Muscle of leg (tissue), 3 donors: ENCODE measurements at regions not wholly inside any gene's neighbourhood (a gene's known extent, or its start where the extent isn't known, plus 50 kb on each side); places are given as distances from the start of the nearest gene placed in this dataset.
A peak's percentile ranks its signal among the peaks of the same experiment; 100 is the strongest.

Source experiments
- DNase-seq: peaks from one replicate; pipeline ENCODE4 v3.0.0; 2013
- H3K27ac ChIP-seq: one replicate; pipeline ENCODE4 v1.5.1; 2013; ENCODE audit warnings: mild to moderate bottlenecking, low read length, control low read depth
- H3K27me3 ChIP-seq: one replicate; pipeline ENCODE4 v1.6.1; 2013; ENCODE audit warnings: low read length; ENCODE audit not compliant: control insufficient read depth, insufficient read depth
- H3K36me3 ChIP-seq: one replicate; pipeline ENCODE4 v1.6.1; 2013; ENCODE audit warnings: low read length; ENCODE audit not compliant: control insufficient read depth, insufficient read depth
- H3K4me1 ChIP-seq: one replicate; pipeline ENCODE4 v1.6.1; 2013; ENCODE audit warnings: low read length; ENCODE audit not compliant: control insufficient read depth, insufficient read depth
- H3K4me3 ChIP-seq: one replicate; pipeline ENCODE4 v1.5.1; 2013; ENCODE audit warnings: low read length, control low read depth
- H3K9me3 ChIP-seq: replicated peaks from 2 replicates; pipeline ENCODE4 v1.6.1; 2013; ENCODE audit warnings: low read depth, low read length; ENCODE audit not compliant: control insufficient read depth
- WGBS: methylation state at CpG from one replicate; pipeline ENCODE4 v1.1.5; 2013; ENCODE audit warnings: missing lambda C conversion rate; ENCODE audit not compliant: insufficient coverage; 5-methylcytosine and 5-hydroxymethylcytosine counted together

- no peak overlapping the region for H3K4me3 ChIP-seq
- no peaks in the 10 kb centered on the region for H3K9me3 ChIP-seq
- H3K27me3 ChIP-seq: no peaks in the 10 kb centered on the region
- H3K36me3 ChIP-seq: no peaks in the 10 kb centered on the region
- no peak overlapping the region for H3K27ac ChIP-seq
- WGBS: 40% methylated on average over 1 of the region's 5 CpGs
- no peaks in the 10 kb centered on the region for H3K4me1 ChIP-seq
- DNase-seq: no peak
Measured at GRCh38 chr9:7977586-7977985, 178.0 kb upstream of the DMAC1 start.

DNA sequence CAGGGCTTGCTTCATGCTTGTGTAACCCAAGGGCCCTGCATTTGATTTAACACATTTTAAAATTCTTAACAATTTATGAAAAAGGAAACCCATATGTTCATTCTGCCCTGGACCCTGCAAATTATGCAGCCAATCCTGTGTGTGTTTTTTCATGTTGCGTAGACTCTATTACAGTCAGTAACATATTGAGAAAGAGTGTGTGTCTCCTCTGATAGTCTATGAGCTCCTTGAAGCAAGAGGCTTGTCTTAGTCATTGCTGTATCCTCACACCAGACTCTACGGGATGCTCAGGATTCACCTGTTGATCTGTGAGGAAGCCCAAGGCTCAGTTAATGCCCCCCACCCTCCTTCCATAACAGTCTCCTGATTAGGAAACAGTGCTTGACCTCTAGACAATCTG is 177.3 kb upstream of the DMAC1 start:
- DNase-seq: no peak
- H3K4me3 ChIP-seq: no peak overlapping the region
- H3K9me3 ChIP-seq: no peaks in the 10 kb centered on the region
- no CpG with 5 or more reads among the region's 2 CpGs for WGBS
- H3K36me3 ChIP-seq: no peaks in the 10 kb centered on the region
- no peaks in the 10 kb centered on the region for H3K4me1 ChIP-seq
- no peak overlapping the region for H3K27ac ChIP-seq
- H3K27me3 ChIP-seq: no peaks in the 10 kb centered on the region

DNA sequence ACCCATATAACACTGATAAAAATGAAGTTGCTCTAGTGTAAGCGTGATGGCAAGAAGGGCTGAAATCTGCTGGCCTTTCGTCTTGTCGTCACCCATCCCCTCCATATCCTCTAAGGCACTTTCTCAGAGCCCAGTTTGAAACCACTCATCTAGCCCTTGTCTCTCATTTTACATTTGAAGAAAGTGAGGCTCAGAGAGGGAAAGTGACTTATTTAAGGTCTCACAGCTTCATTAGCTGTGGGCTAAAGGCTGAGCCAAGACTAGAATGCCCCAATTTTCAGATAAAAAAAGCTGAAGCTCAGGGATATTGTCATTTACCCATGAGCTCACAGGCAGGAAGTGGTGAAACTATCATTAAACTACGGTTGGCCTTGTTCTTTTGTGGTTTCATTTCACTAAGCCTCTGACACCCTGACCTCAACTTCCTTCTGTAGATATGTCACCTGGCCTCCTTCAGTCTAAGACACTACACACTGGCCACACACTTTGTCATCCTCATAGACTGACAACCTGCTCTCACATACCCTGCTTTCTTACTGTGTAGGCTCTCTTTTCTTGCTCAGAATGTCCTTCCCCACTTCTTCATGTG is 176.7 kb upstream of the DMAC1 start:
- no peak overlapping the region for H3K27ac ChIP-seq
- no peak overlapping the region for H3K4me3 ChIP-seq
- WGBS: 67% methylated on average over 1 of the region's 4 CpGs
- no peaks in the 10 kb centered on the region for H3K4me1 ChIP-seq
- DNase-seq: peak; percentile 42
- H3K36me3 ChIP-seq: no peaks in the 10 kb centered on the region
- H3K9me3 ChIP-seq: no peaks in the 10 kb centered on the region
- H3K27me3 ChIP-seq: no peaks in the 10 kb centered on the region

DNA sequence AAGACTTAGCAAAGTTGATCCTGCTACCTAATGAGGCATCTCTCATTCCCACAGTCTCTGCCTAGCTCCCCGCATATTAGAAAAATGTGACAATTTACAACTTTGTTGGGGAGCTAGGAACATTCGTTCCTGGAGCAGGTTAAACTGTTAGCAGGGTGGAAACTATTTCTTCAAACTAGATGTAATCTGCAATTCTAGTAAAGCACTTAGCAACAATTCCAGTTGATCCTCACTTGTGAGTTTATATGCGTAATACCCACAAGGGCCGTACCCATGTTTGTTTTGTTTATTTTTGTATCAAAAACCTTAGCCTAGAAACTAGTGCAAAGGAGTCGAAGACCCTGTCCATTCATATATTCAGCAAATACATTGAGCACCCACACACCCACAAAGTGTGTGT is 175.8 kb upstream of the DMAC1 start:
- H3K27ac ChIP-seq: no peak overlapping the region
- H3K9me3 ChIP-seq: no peaks in the 10 kb centered on the region
- H3K4me1 ChIP-seq: no peaks in the 10 kb centered on the region
- no peak overlapping the region for H3K4me3 ChIP-seq
- 60% methylated on average over 1 of the region's 5 CpGs for WGBS
- no peaks in the 10 kb centered on the region for H3K27me3 ChIP-seq
- DNase-seq: no peak
- H3K36me3 ChIP-seq: no peaks in the 10 kb centered on the region

DNA sequence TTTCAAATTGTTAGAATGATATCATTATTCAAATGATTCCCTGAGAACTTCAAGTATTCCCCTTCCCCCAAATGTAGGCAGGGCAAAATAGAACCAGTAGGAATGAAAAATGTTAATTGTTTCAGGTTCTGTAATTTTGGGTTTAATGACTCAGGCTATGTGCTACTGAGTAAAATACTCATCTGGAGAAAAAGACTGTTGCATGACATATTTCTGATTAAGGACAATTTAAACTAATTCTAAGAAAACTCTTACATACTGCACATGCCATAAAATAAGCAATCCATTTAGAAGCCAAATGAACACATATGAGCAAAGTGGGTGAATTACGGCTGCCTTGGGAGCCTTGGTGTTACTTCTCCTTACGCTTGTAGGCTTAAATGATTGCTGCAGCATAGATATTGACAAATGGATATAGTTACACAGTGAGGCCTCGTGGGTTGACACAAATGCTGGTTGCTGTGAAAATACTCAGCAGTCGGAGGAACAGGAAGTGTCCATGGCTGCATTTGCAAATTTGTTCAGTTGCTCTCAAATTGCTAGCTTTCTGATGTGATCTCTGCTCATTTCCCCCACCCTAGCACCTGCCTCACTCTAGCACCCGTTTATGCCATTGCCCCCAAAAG is 174.9 kb upstream of the DMAC1 start:
- 27% methylated on average over 4 of the region's 5 CpGs for WGBS
- H3K4me1 ChIP-seq: no peaks in the 10 kb centered on the region
- no peak overlapping the region for H3K27ac ChIP-seq

DNA sequence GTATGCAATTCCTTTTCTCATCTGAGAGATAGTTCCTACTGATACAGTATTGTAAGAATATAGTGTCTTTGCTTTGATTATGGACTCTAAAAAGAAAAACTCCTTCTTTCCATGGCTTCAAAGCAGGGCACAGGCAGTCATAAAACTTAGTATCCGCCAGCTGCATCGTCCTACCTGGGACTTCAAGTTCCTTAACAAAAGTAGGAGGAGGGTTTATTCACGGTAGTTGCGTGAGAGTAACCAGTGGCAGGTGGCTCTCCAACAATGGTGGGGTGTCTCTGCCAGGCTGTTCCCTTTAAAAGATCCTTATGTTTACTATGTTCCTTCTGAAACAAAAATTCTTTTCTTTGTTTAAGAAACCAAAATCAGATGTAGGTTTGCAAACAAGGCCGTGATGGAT is 173.5 kb upstream of the DMAC1 start:
- WGBS: 83% methylated on average over 2 of the region's 5 CpGs
- Histone ChIP-seq H3K36me3 (no peaks in the 10 kb centered on the region), H3K4me1 (no peaks in the 10 kb centered on the region), H3K27ac (no peak overlapping the region), H3K27me3 (no peaks in the 10 kb centered on the region), H3K4me3 (no peak overlapping the region), H3K9me3 (no peaks in the 10 kb centered on the region)
- DNase-seq: no peak

More for the DNA sequence above, 174.9 kb upstream of the DMAC1 start:
- no peaks in the 10 kb centered on the region for H3K36me3 ChIP-seq
- H3K9me3 ChIP-seq: no peaks in the 10 kb centered on the region
- no peak overlapping the region for H3K4me3 ChIP-seq
- peak; percentile 29 for DNase-seq
- no peaks in the 10 kb centered on the region for H3K27me3 ChIP-seq

- no peaks in the 10 kb centered on the region for H3K4me1 ChIP-seq
- H3K27me3 ChIP-seq: no peaks in the 10 kb centered on the region
- H3K36me3 ChIP-seq: no peaks in the 10 kb centered on the region
- no peak overlapping the region for H3K27ac ChIP-seq
- H3K9me3 ChIP-seq: no peaks in the 10 kb centered on the region
- peak; percentile 91 for DNase-seq
- WGBS: no CpG with 5 or more reads among the region's 4 CpGs
- H3K4me3 ChIP-seq: no peak overlapping the region
Measured at GRCh38 chr9:7970681-7971330, 171.2 kb upstream of the DMAC1 start.

- Histone ChIP-seq H3K9me3 (no peaks in the 10 kb centered on the region), H3K36me3 (no peaks in the 10 kb centered on the region), H3K27ac (no peak overlapping the region), H3K4me1 (no peaks in the 10 kb centered on the region), H3K4me3 (no peak overlapping the region), H3K27me3 (no peaks in the 10 kb centered on the region)
- no CpG with 5 or more reads among the region's 3 CpGs for WGBS
- DNase-seq: no peak
Measured at GRCh38 chr9:7968687-7969086, 169.1 kb upstream of the DMAC1 start.

DNA sequence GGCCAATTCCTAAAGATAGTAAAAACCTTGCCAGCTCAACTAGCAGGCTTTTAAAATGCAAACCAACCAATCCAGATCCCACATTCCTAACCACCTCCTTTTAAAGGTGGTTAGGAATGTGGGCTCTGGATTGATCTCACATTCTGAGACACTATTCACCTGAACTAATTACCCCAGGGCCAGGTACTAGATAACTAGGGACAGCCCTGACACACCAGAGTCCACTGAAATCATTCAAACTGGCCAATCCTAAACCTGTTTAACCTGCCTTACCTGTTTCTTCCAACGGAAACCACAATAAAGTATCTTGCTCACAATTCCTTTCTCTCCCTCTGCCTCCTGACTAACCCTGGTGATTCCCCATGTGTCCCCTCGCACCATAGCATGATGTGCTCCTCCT is 168.3 kb upstream of the DMAC1 start:
- Histone ChIP-seq H3K9me3 (no peaks in the 10 kb centered on the region), H3K27me3 (no peaks in the 10 kb centered on the region)
- DNase-seq: no peak

DNA sequence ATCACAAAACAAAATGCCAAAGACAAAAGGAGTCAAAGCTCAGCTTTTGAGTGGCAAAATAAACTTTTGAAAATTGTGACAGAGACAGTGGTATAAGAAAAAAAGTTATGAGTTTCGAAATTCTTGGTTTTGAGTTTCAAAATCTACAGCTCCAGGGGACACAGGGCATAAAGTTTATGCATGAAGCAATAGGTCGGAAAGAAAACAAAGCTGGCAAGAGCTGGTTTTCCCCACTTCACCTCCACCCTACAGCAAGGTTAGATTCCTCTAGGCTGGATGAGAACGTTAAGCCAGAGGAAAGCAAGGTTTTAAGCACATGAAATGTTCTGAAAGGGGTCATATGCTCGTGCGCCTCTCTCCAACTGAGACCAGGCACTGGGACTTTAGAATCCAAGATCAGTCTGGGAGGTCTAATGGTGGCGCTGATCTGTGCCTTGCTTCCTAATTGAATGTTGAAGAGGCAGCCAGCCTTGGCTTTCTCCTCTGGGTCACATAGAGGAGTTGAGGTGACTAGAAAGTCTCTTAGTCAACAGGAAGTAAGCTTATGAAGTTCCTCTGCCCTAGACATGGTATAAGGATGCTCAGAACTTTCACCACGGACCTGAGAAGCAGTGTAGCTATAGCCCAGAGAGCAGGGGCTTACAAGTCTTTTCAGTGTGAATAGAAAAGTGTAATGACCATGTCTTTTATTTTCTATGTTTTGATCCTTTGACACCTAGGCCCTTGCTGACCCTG is 167.7 kb upstream of the DMAC1 start:
- Histone ChIP-seq H3K4me1 (no peaks in the 10 kb centered on the region), H3K27ac (no peak overlapping the region), H3K4me3 (no peak overlapping the region), H3K27me3 (no peaks in the 10 kb centered on the region), H3K36me3 (no peaks in the 10 kb centered on the region), H3K9me3 (no peaks in the 10 kb centered on the region)
- WGBS: 93% methylated on average over 4 of the region's 7 CpGs
- no peak for DNase-seq

More for the DNA sequence above, 168.3 kb upstream of the DMAC1 start:
- Histone ChIP-seq H3K4me1 (no peaks in the 10 kb centered on the region), H3K4me3 (no peak overlapping the region), H3K27ac (no peak overlapping the region), H3K36me3 (no peaks in the 10 kb centered on the region)
- WGBS: 83% methylated on average over 1 of the region's 2 CpGs
